ENCODE measurements at regions not wholly inside any gene's neighbourhood (a gene's known extent, or its start where the extent isn't known, plus 50 kb on each side); places are given as distances from the start of the nearest gene placed in this dataset.
A peak's percentile ranks its signal among the peaks of the same experiment; 100 is the strongest.

GRCh38 chr9:84136119-84136868 is 155.7 kb downstream of the RMI1 start:
- DNase-seq, result peak; percentile 83

GRCh38 chr9:84137968-84138367 is 157.4 kb downstream of the RMI1 start:
- peak; percentile 44 for DNase-seq

GRCh38 chr9:84138541-84138940 is 157.9 kb downstream of the RMI1 start:
- DNase-seq, result no peak

GRCh38 chr9:84139296-84140070 is 158.9 kb downstream of the RMI1 start:
- DNase-seq, result peak; percentile 92

- peak; percentile 39 for DNase-seq
Observed at GRCh38 chr9:84140535-84141101, 160.0 kb downstream of the RMI1 start.

GRCh38 chr9:84141741-84142370 is 161.3 kb downstream of the RMI1 start:
- peak; percentile 55 for DNase-seq

GRCh38 chr9:84145031-84145430 is 164.4 kb downstream of the RMI1 start:
- no peak for DNase-seq

- no peak for DNase-seq
Observed at GRCh38 chr9:84145780-84146179, 165.2 kb downstream of the RMI1 start.

GRCh38 chr9:84146893-84147710 is 166.5 kb downstream of the RMI1 start:
- DNase-seq, result peak; percentile 33

- no peak for DNase-seq
Observed at GRCh38 chr9:84151236-84151635, 170.6 kb downstream of the RMI1 start.

- DNase-seq, result peak; percentile 6
Observed at GRCh38 chr9:84151640-84152039, 171.0 kb downstream of the RMI1 start.

- DNase-seq, result no peak
Observed at GRCh38 chr9:84152204-84152603, 171.6 kb downstream of the RMI1 start.

- DNase-seq, result no peak
Observed at GRCh38 chr9:84153885-84154284, 173.3 kb downstream of the RMI1 start.

- no peak for DNase-seq
Observed at GRCh38 chr9:84154320-84154719, 173.7 kb downstream of the RMI1 start.

- no peak for DNase-seq
Observed at GRCh38 chr9:84163052-84163650, 177.4 kb downstream of the SLC28A3 start.

GRCh38 chr9:84166891-84167290 is 173.7 kb downstream of the SLC28A3 start:
- DNase-seq, result peak; percentile 9

GRCh38 chr9:84169240-84169639 is 171.3 kb downstream of the SLC28A3 start:
- no peak for DNase-seq

- DNase-seq, result peak; percentile 13
Observed at GRCh38 chr9:84170521-84171141, 169.9 kb downstream of the SLC28A3 start.

GRCh38 chr9:84173961-84174360 is 166.6 kb downstream of the SLC28A3 start:
- no peak for DNase-seq

- no peak for DNase-seq
Observed at GRCh38 chr9:84174486-84174885, 166.1 kb downstream of the SLC28A3 start.

GRCh38 chr9:84177407-84177806 is 163.2 kb downstream of the SLC28A3 start:
- no peak for DNase-seq

- no peak for DNase-seq
Observed at GRCh38 chr9:84179531-84179930, 161.0 kb downstream of the SLC28A3 start.

Measured in NCI-H2029 (cell line).